GM23338 (cell line): ENCODE measurements at regions not wholly inside any gene's neighbourhood (a gene's known extent, or its start where the extent isn't known, plus 50 kb on each side); places are given as distances from the start of the nearest gene placed in this dataset.

Source experiments
- CREB1 ChIP-seq: fragments of 250-450 bp; sonication (Bioruptor Pico); IDR thresholded peaks from 2 replicates; pipeline ENCODE4 v1.5.0; 2020; ENCODE audit warnings: low read depth, mild to moderate bottlenecking, moderate library complexity
- CTCF ChIP-seq, 2 experiments: fragments of 200-600 bp in 1 of 2; sonication (generic) in 1 of 2; conservative IDR thresholded peaks; 2 replicates each; pipeline versions ENCODE4 v1.5.1 to v1.6.1; 2016 to 2017; ENCODE audit warnings: antibody characterized with exemption in 2 of 2, low read depth in 2 of 2, mild to moderate bottlenecking in 2 of 2, moderate library complexity in 1 of 2
- EZH2 ChIP-seq: fragments of 200-600 bp; sonication (generic); IDR thresholded peaks from one replicate; pipeline ENCODE4 v1.8.0; 2017; ENCODE audit warnings: antibody characterized with exemption, mild to moderate bottlenecking, low read depth; ENCODE audit not compliant: unreplicated experiment
- POLR2AphosphoS5 ChIP-seq: IDR thresholded peaks from 2 replicates; pipeline ENCODE4 v1.6.1; 2016; ENCODE audit warnings: antibody characterized with exemption, low read depth

- no peak for TF ChIP-seq POLR2AphosphoS5
- no peak for TF ChIP-seq CTCF (conservative IDR thresholded peaks at IDR 0.05; ENCODE audit: low read depth in 2 of 2)
- TF ChIP-seq EZH2: no peak
- TF ChIP-seq CREB1: no peak
These were observed 63.4 kb upstream of the VEPH1 start for GRCh38 chr3:157566596-157566995.
